HG02678 (cell line): ENCODE measurements at regions not wholly inside any gene's neighbourhood (a gene's known extent, or its start where the extent isn't known, plus 50 kb on each side); places are given as distances from the start of the nearest gene placed in this dataset.
"Not testable (repeated sequence)": the region's sequence is repeated elsewhere in the genome, so short reads cannot be mapped to it uniquely, and the experiment has no call there.

Experiments
- ATAC-seq: cut with Tn5 transposase; IDR thresholded peaks from one replicate; pipeline ENCODE4 v1.9.1; 2021; ENCODE audit warnings: mild to moderate bottlenecking, moderate library complexity; ENCODE audit not compliant: unreplicated experiment

DNA sequence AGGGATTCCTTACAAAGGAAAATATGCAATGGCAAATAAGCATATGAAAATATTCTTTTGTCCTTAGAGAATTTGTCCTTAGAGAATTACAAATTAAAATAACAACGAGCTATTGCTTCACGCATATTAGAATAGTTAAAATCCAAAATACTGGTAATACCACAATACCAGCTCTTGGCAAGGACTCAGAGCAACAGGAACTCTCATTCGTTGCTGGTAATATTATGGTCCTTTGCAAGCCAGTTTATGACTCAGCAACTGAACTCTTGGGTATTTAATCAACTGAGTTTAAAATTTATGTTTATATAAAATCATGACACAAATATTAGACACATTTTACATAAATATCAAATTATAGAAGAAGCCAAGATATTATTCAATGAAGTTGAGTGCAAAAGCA lies 1730.4 kb downstream of the SI start:
- no peak for ATAC-seq

DNA sequence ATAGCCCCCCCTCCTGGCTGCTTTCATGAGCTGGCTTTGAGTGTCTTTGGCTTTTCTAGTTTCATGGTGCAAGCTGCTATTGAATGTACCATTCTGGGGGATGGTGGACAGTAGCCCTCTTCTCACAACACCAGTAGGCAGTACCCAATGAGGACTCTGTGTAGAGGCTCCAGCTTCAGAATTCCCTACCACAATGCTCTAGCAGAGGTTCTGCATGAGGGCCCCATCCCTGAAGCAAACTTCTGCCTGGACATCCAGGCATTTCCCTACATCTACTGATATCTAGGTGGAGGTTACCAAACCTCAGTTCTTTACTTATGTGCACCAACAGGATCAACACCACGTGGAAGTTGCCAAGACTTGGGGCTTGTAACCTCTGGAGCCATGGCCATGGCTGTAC lies 1742.9 kb downstream of the SI start:
- ATAC-seq: no peak

DNA sequence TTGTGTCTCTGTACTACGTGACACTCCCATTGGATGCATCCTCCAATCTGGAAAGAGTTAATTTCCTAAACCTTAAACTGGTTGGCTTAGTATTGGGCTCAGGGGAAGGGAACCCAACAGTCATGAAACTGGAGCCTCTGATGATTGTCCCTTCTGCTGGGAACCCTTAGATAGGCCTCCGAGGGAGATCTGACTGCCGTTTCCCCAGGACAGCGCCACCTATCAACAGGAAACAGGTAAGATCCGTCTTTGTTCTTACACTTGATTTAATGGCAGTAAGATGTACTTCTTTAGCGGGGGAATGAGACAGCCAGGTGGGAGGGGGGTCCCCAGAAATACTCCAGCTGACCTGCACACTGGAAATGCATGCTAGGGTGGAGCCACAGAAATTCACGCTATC lies 1749.6 kb downstream of the SI start:
- ATAC-seq: no peak

DNA sequence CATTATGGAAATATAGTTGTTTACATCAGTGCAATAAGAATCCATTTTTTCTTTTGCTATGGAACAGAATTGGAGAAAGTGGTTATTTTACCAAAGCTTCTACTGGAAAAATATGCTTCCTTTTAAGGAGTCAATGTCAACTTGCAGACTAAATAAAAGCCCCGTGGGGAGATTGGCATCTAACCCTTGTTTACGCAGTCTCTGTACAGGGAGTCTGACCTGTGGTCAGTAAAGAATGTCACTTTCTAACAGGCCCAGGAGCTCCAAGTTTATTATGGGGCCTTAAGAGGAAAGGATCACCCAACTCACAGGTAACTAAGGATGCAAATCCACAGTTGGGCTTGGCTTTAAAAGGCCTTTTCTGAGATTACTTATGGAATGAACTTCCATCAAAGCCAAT lies 1751.2 kb downstream of the SI start:
- ATAC-seq: no peak

DNA sequence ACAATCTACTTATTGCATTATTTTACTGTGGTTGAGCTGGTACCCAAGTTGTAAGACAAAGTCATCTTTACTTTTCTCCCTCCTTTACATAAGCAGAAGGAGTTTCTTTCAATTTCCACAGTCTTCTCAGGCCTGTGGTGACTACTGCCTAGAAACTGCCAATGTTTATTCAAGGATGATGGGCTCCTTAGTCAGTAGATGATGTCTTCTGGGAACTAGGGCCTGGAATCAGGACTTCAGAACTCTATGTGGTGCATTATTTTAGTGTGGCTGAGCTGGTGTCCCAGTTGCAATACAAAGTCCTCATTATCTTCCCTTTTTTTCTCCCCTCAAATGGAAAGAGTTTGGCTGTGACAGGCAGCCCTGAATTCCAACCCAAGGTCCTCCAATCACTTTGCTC lies 1762.5 kb downstream of the SI start:
- no peak for ATAC-seq

DNA sequence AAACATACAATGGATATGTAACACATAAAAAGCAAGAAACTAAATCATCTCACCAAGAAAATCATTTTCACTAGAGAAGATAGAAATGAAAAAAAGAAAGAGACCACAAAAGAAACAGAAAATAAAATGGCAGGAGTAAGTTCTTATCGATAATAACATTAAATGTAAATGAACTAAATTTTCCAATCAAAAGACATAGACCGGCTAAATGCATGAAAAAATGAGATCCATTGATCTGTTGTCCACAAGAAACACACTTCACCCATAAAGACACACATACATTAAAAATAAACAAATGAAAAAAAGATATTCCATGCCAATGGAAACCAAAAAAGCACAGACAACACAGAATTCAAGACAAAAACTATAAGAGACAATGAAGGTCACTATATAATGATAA lies 1771.9 kb downstream of the SI start:
- no peak for ATAC-seq

DNA sequence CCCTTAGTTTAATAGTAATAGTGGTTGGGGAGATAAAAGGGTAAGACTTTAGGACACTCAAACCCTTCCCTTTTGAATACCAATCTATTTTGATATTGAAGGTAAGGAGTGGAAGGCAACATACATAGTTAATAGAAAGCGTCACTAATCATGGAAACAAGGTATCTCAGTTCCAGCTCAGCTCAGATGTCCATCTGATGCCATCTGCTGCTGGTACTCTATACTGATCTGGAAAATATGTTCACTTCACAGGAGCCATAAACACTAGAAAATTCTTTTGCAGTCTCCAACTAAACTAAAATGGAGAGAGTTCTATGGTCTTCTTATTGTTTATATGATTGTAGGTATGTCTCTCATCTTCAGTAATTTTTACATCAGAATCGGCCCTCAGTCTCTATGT lies 1777.1 kb downstream of the OTOL1 start:
- ATAC-seq: no peak

DNA sequence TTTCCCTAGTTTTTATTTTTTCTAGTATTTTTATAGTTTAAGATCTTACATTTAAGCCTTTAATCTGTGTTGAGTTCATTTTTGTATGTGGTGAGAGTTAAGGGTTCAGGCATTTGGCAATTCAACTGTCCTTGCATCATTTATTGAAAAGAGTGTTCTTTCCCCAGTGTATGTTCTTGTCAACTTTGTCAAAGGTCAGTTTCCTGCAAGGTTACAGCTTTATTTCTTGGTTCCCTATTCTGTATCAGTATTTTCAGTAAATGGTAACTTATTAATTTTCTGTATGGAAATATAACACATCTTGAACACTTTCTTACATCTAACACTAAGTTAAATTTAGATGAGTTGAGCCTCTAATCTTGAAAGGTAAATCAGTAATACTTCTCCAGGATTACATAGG lies 1770.1 kb downstream of the OTOL1 start:
- no peak for ATAC-seq

DNA sequence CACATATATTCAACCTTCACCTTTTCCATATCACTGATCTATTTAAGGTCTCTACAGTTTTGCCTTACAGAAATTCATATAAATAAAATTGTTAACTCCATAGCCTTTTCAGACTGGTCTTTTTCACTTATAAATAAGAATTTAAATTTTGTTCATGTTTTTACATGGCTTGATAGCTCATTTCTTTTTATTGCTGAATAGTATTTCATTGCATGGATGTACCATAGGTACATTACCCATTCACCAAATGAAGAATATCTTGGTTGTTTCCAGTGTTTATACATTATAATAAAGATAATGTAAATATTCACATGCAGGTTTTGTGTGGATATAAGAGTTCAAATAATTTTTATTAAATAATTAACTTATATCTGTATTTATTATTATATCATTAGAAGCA lies 1765.0 kb downstream of the OTOL1 start:
- no peak for ATAC-seq

DNA sequence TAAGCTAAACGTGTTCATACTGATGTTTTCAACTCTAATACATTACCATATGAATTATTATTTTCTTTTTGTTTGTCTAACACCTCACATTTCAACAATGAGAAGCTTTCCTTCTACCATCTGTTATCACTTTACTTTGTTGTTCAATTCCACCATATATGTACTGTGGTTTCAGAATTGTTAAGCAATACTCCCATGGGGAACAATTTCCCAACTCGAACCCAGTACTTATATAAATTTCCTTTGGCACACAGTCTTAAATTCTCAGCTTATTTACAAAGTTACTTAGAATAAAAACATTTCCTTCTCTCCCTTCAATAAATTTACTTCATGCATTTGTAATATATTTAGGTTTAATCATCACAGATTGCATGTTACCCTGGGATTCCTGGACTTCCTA lies 1764.4 kb downstream of the OTOL1 start:
- ATAC-seq: no peak

DNA sequence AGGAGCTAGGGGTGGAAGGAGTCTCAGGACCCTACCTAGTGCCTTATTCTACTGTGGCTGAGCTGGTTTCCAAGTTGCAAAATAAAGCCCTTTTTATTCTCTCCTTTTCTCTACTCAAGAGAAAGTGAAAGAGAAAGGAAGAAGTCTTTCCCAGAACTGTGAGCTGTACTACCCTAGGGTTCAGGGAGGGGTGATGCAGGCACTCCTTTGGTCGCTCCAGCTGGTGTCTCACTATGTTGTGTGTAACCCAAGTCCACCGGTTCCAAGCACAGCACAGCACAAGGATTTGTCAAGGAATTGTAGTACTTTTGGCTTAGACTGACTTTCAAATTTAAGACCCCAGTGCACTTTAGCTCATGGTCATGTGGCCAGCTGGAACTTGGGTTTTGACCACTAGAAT lies 1721.7 kb downstream of the OTOL1 start:
- no peak for ATAC-seq

DNA sequence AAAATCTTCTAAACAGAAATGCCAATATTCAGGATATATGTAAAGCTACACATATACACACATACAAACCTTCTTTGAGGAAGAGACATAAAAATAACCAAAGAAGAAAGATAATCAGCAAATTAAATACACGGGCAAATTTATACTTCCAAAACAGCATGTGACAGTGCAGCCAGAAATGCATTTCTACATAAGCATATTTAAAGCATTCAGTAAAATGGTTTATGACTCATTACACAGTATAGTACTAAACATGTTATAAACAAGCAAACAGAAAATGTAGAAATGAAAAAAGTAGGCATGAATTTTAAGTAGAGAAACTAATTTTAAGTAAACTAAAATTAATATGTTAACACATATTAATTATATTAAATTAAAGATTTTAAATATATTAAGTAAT lies 1717.2 kb downstream of the OTOL1 start:
- ATAC-seq: no peak

DNA sequence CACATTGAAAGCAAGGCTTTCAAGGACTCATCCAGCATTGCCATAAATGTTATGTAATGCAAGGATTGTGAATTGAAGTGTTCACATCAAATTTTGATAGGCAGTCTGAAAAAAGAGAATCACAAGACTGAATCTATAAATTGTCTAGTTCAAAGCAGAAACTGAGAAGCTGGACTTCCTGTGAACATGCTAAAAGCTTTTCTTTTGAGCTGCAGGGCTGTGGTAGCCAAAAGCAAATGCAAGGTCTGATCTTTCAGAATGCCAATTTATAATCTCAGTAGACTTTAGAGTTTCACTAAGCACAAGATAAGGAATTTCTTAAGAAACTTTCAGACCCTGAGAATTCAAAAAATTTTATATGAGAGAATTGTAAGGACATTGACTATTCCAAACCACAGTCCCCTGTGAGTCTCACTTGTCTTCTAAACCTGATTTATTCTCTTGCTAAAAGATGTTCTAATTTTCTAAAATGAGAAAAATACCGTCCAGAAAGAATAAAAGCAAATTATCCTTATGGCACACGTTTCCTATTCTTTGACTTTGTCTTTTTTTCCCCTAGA lies 1700.3 kb downstream of the OTOL1 start:
- no peak for ATAC-seq

DNA sequence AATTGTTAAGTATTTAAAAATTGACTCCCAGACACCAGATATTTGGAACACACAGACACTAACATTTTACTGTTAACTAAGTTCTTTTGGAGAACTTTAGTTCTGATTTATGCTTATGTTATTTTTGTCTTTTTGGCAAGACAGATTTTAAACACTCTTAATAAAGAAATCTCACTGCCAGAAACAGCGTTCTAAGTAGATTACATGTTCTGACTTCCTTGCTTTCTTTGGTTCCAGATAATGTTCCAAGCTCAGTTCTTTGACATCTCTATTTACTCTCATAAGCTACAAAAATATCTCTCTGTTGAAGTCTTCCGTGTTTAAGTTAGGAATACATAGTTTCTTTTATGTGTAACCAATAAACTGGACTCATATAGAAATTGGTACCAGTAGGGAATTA lies 1699.6 kb downstream of the OTOL1 start:
- no peak for ATAC-seq

DNA sequence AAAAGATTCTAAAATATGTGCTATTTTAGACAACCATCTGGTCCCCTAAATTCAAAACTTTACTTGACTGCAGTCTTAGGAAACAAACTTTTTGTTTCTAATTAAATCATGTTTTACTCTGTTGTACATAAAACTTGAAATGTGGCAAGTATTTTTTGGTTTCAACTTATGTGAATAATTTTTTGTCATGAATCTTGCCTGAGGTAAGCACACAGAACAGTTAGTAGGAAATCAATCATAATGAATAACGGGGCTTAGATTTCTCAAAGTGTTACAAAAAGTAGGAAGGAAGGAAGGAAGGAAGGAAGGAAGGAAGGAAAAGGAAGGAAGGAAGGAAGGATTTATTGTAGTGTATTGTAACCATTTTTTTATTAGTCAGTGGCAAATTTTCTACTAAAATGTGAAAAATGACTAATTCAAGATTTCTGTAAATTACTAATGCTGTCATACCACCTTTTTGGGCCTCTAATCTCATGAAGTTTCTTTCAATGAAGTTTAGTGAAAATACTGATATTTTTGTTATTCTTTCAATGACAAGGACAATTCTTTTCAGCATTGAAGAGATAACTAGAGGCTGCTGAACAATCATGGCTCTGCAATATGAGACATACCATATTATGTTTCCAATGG lies 1689.2 kb downstream of the OTOL1 start:
- no peak for ATAC-seq

DNA sequence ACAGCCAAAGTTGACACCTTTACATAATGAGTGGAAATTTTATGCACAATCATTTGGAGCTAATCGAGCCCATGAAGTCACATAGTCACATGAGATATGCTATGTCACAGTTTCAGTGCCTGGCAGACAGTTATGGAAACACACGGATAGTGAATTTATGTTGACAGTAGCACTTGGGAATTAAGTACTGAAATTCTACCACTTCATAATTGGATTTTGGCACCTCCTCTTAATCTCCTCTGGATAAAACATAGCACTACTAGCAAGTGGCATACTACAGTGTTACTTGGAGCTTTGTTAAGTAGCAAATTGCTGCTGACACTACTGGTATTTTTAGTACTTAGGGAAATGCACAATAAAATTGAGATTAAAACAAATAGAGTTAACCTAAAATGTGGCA lies 1679.4 kb downstream of the OTOL1 start:
- no peak for ATAC-seq

DNA sequence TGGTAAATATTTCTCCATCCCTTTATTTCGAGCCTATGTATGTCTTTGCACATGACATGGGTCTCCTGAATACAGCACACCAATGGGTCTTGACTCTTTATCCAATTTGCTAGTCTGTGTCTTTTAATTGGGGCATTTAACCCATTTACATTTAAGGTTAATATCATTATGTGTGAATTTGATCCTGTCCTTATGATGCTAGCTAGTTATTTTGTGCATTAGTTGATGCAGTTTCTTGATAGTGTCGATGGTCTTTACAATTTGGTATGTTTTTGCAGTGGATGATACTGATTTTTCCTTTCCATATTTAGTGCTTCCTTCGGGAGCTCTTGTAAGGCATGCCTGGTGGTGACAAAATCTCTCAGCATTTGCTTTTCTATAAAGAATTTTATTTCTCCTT lies 1675.9 kb downstream of the OTOL1 start:
- not testable (repeated sequence) for ATAC-seq

DNA sequence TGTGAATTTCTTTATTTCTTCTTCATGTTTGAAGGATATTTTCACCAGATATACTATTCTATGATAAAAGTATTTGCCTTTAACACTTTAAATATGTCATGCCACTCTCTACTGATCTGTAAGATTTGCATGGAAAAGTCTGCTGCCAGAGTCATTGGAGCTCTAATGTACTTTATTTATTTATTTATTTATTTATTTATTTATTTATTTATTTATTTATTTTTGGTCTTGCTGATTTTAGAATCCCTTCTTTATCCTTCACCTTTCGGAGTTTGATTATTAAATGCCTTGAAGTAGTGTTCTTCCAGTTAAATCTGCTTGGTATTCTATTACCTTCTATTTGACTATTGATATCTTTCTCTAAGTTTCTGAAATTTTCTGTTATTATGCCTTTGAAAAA lies 1669.6 kb downstream of the OTOL1 start:
- ATAC-seq: no peak

DNA sequence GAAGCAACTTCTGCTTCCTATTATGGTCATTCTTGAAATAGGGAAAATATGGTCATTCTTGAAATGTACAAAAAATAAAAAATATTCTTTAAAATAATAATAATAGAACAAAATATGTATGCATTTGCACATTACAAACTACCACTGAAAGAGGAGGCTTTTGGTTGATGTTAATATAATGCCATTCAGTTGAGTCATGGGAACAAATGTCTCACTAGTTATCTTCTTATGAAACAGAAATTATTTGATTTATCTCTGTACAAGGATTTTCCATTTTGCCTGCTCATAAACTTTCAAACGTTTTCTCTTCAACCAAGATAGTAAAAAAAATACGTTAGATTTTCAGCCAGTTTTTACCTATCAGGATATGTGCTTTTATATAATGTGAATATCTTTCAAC lies 1662.7 kb downstream of the OTOL1 start:
- no peak for ATAC-seq

DNA sequence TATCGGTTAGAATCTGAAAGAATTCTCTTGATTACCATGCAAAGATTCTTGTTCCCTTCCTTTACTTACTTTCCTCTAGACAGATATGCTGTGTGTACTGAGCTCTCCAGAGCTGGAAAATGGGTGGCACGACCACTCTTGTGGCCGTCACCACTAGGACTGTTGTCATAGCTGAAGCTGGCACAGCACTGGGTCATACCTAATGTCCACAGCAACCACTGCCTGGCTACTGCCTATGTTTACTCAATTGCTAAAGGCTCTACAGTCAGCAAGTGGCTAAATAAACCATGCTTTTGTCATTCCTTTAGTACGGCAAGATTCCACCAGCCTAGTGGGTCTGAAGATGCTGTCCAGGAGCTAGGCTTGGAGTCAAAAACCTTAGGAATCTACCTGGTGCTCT lies 1643.0 kb downstream of the OTOL1 start:
- no peak for ATAC-seq

DNA sequence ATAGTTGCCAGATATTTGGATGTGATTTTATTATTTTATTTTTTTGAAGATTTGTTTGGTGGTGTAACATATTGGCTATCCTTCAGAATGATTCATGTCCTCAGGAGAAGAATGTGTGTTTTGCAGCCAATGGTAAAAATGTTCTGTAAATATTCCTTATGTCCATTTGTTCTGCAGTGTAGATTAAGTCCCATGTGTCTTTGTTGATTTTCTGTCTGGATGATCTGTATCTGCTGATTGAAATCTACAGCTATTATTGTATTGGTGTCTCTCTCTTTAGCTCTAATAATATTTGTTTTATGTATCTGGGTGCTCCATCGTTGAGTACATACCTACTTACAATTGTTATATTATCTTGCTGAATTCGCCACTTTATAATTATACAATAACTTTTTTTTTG lies 1641.7 kb downstream of the OTOL1 start:
- no peak for ATAC-seq

DNA sequence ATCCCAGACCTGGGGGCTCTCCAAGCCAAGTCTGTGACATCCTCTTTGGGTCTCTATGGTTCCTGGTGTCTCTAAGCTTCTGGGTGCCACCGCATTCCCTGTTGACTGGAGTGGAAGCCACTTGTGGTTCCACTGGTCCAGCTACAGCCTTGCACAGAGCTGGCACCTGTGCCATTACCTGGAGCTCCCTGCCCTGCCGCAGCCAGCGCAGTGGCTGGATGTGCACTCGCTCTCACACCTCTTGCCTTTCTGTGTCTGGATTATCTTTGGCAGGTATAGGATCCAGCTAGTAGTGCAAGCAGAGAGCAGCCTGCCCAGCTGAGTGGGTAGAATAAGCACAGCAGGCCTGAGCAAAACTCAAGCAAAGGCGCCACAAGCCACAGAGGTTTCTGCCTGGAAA lies 1635.5 kb downstream of the OTOL1 start:
- ATAC-seq: no peak

DNA sequence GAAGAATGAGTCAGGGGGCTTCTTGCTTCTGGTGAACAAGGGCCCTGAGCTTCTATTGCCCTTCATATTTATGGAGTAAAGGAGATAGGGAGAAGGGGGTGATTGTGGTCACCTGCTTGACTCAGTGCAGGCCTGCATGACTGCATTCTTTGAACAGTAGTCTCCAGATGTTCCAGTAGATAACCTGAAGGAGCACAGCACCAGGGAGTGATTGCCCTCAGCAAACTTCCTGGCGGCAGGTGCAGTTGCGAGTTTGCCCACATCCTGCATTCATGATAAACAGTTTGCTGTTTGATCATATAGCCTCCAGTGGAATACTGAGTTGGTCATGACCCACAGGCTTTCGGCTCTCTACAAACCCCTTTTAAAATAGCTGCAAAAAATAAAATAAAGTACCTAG lies 1632.7 kb downstream of the OTOL1 start:
- ATAC-seq: no peak
